Ascending aorta (tissue), 2 donors: ENCODE measurements at regions not wholly inside any gene's neighbourhood (a gene's known extent, or its start where the extent isn't known, plus 50 kb on each side); places are given as distances from the start of the nearest gene placed in this dataset.

Experiments
- DNase-seq, 2 donors: peaks; one replicate each; pipeline ENCODE4 v3.0.0-alpha.2; 2019; ENCODE audit warnings: low spot score in 2 of 2
- H3K27ac ChIP-seq, 2 donors: fragments of 200-600 bp; sonication (generic); one replicate each; pipeline ENCODE4 v1.5.1; 2016 to 2017; ENCODE audit warnings: mild to moderate bottlenecking in 1 of 2
- H3K27me3 ChIP-seq: fragments of 200-600 bp; sonication (generic); one replicate; pipeline ENCODE4 v1.5.1; 2017
- H3K36me3 ChIP-seq, 2 donors: fragments of 200-600 bp; sonication (generic); one replicate each; pipeline ENCODE4 v1.5.1; 2016
- H3K4me1 ChIP-seq, 2 donors: fragments of 200-600 bp; sonication (generic); one replicate each; pipeline ENCODE4 v1.5.1; 2016 to 2017; ENCODE audit warnings: mild to moderate bottlenecking in 1 of 2
- H3K4me3 ChIP-seq, 2 donors: fragments of 200-600 bp; sonication (generic); one replicate each; pipeline ENCODE4 v1.5.1; 2016 to 2017; ENCODE audit warnings: mild to moderate bottlenecking in 1 of 2
- H3K9me3 ChIP-seq, 2 donors: fragments of 200-600 bp; sonication (generic); one replicate each; pipeline ENCODE4 v1.5.1; 2016
- CTCF ChIP-seq, 3 experiments: fragments of 200-600 bp in 2 of 3; fragments of 450-650 bp in 1 of 3; sonication (generic) in 2 of 3; IDR thresholded peaks; one replicate each; pipeline ENCODE4 v1.5.1; 2016 to 2019; ENCODE audit warnings: antibody characterized with exemption in 3 of 3, mild to moderate bottlenecking in 1 of 3, moderate library complexity in 1 of 3
- intact Hi-C: fragments of 100-400 bp; cut with DNase I; formaldehyde crosslinking; loops from one replicate; pipeline ENCODE4 v1.15.1; 2023

DNA sequence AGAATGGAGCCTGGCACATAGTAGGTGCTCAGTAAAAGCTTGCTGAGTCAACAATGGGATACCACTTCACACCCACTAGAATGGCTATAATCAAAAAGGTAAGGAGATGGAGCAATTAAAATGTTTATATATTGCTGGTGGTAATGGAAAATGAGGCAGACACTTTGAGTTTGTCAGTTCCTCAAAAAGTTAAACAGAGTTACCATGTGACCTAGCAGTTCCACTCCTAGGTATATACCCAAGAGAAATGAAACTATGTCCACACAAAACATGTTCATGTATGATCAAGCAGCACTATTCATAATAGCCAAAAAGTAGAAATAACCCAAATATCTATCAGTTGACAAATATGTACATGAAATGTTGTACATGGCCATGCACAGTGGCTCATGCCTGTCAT, 74.8 kb upstream of the ECE1 start:
- intact Hi-C loops, result loop anchor here (5.0 kb wide), 1 partner anchor 148 kb away; no protein-coding TSS in a partner anchor
- no peak overlapping the region for H3K27ac ChIP-seq
- H3K9me3 ChIP-seq, result no peaks in the 10 kb centered on the region
- TF ChIP-seq CTCF (IDR thresholded peaks at IDR 0.05), result no peak
- no peaks in the 10 kb centered on the region for H3K27me3 ChIP-seq
- H3K36me3 ChIP-seq, result no peaks in the 10 kb centered on the region
- H3K4me1 ChIP-seq, result peaks cover 0 to 6% of the 10 kb centered on the region in 2 donors
- DNase-seq, result no peak
- no peak overlapping the region for H3K4me3 ChIP-seq

- Histone ChIP-seq H3K9me3 (no peaks in the 10 kb centered on the region), H3K27me3 (no peaks in the 10 kb centered on the region), H3K4me1 (peaks cover 0 to 6% of the 10 kb centered on the region in 2 donors), H3K27ac (peak overlapping the region; percentile 3 to 72), H3K36me3 (no peaks in the 10 kb centered on the region), H3K4me3 (no peak overlapping the region)
- DNase-seq, result no peak
- intact Hi-C loops, result no loop called here
- no peak for TF ChIP-seq CTCF (IDR thresholded peaks at IDR 0.05)
Observed at GRCh38 chr1:21362096-21362495, 71.8 kb upstream of the ECE1 start.

DNA sequence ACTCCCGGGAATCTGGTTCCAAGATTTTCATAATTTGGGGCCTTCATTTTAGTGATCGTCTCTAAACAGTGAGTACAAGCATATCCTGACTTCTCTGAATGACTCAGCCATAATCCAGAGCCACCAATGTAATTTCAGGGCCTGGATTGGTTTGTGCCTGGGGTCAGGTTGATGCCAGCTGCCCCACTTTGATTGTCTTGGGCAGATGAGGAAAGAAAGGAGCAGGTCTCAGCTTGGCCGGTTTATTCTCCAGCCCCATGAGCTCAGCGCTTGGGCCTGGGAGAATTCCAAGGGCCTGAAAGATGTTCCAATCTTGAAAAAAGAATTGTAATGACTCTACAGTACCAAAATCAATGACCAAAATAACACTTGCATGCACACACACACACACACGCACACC, 71.2 kb upstream of the ECE1 start:
- intact Hi-C loops, result no loop called here
- no peak overlapping the region for H3K4me3 ChIP-seq
- peak overlapping the region; percentile 72 to 75 for H3K27ac ChIP-seq
- no peaks in the 10 kb centered on the region for H3K36me3 ChIP-seq
- DNase-seq, result no peak
- H3K9me3 ChIP-seq, result no peaks in the 10 kb centered on the region
- H3K4me1 ChIP-seq, result peaks cover 0 to 6% of the 10 kb centered on the region in 2 donors
- H3K27me3 ChIP-seq, result no peaks in the 10 kb centered on the region
- TF ChIP-seq CTCF (IDR thresholded peaks at IDR 0.05), result no peak

- Histone ChIP-seq H3K4me1 (peaks cover 0 to 6% of the 10 kb centered on the region in 2 donors), H3K4me3 (no peak overlapping the region), H3K27me3 (no peaks in the 10 kb centered on the region), H3K27ac (no peak overlapping the region), H3K36me3 (no peaks in the 10 kb centered on the region), H3K9me3 (no peaks in the 10 kb centered on the region)
- TF ChIP-seq CTCF (IDR thresholded peaks at IDR 0.05), result no peak
- no peak for DNase-seq
- intact Hi-C loops, result no loop called here
Observed at GRCh38 chr1:21357161-21357560, 66.9 kb upstream of the ECE1 start.

GRCh38 chr1:21355956-21356355, 65.7 kb upstream of the ECE1 start:
- no peaks in the 10 kb centered on the region for H3K9me3 ChIP-seq
- no peak overlapping the region for H3K4me3 ChIP-seq
- no peaks in the 10 kb centered on the region for H3K4me1 ChIP-seq
- no peak for TF ChIP-seq CTCF (IDR thresholded peaks at IDR 0.05)
- no peaks in the 10 kb centered on the region for H3K36me3 ChIP-seq
- intact Hi-C loops, result no loop called here
- no peak overlapping the region for H3K27ac ChIP-seq
- DNase-seq, result no peak
- H3K27me3 ChIP-seq, result no peaks in the 10 kb centered on the region

- Histone ChIP-seq H3K27me3 (no peaks in the 10 kb centered on the region), H3K4me1 (no peaks in the 10 kb centered on the region), H3K4me3 (no peak overlapping the region), H3K9me3 (no peaks in the 10 kb centered on the region), H3K36me3 (no peaks in the 10 kb centered on the region), H3K27ac (no peak overlapping the region)
- intact Hi-C loops, result no loop called here
- TF ChIP-seq CTCF (IDR thresholded peaks at IDR 0.05), result no peak
- no peak for DNase-seq
Observed at GRCh38 chr1:21352586-21352985, 62.3 kb upstream of the ECE1 start.
